WTC11 (cell line): ENCODE measurements at regions not wholly inside any gene's neighbourhood (a gene's known extent, or its start where the extent isn't known, plus 50 kb on each side); places are given as distances from the start of the nearest gene placed in this dataset.

ENCODE experiments used
- ATAC-seq: fragments of 200-7000 bp; cut with Tn5 transposase; 2 replicates; pipeline ENCODE4 v1.10.0; 2021; ENCODE audit warnings: mild to moderate bottlenecking, moderate library complexity
- CTCF ChIA-PET: fragments of 300-600 bp; sonication (Branson Sonifier 250); formaldehyde crosslinking; loops from one replicate; lab custom pipeline; 2021; ENCODE audit warnings: antibody characterized with exemption; lab: Charles Lee
- POLR2A ChIA-PET: fragments of 350-600 bp; sonication (Branson Sonifier 250); formaldehyde crosslinking; loops from one replicate; lab custom pipeline; 2021; ENCODE audit warnings: antibody characterized with exemption; lab: Charles Lee
- DNase-seq: peaks from one replicate; pipeline ENCODE4 v3.0.0; 2021; ENCODE audit warnings: low spot score
- H3K27ac Mint-ChIP-seq: 2 replicates; pipeline ENCODE4 v1.8.0; 2021; ENCODE audit warnings: mixed read lengths
- H3K27me3 Mint-ChIP-seq: 2 replicates; pipeline ENCODE4 v1.8.0; 2021; ENCODE audit warnings: low read depth, mild to moderate bottlenecking, moderate library complexity, mixed read lengths
- H3K36me3 Mint-ChIP-seq: 2 replicates; pipeline ENCODE4 v1.8.0; 2021; ENCODE audit warnings: mixed read lengths
- H3K4me1 Mint-ChIP-seq: 2 replicates; pipeline ENCODE4 v1.8.0; 2022; ENCODE audit warnings: mixed read lengths
- H3K4me3 Mint-ChIP-seq: 2 replicates; pipeline ENCODE4 v1.8.0; 2021; ENCODE audit warnings: mild to moderate bottlenecking, moderate library complexity, mixed read lengths
- H3K9me3 Mint-ChIP-seq: 2 replicates; pipeline ENCODE4 v1.8.0; 2021; ENCODE audit warnings: mixed read lengths
- ATF1 ChIP-seq: sonication (generic); formaldehyde crosslinking; IDR thresholded peaks from 2 replicates; pipeline ENCODE4 v1.8.1; 2023; ENCODE audit warnings: mild to moderate bottlenecking, moderate library complexity, missing genetic modification reagents
- ATF2 ChIP-seq: sonication (generic); formaldehyde crosslinking; IDR thresholded peaks from 2 replicates; pipeline ENCODE4 v1.8.1; 2022; ENCODE audit warnings: low read depth, missing genetic modification reagents, borderline replicate concordance
- FOXJ3 ChIP-seq: sonication (generic); formaldehyde crosslinking; IDR thresholded peaks from 2 replicates; pipeline ENCODE4 v1.9.0; 2021; ENCODE audit warnings: missing genetic modification reagents, mild to moderate bottlenecking, borderline replicate concordance
- JUN ChIP-seq: sonication (generic); formaldehyde crosslinking; IDR thresholded peaks from 2 replicates; pipeline ENCODE4 v1.8.0; 2023; ENCODE audit warnings: mild to moderate bottlenecking, missing genetic modification reagents
- KAT7 ChIP-seq: sonication (generic); formaldehyde crosslinking; IDR thresholded peaks from 2 replicates; pipeline ENCODE4 v1.8.1; 2023; ENCODE audit warnings: missing genetic modification reagents, mild to moderate bottlenecking, borderline replicate concordance
- NR3C1 ChIP-seq: sonication (generic); formaldehyde crosslinking; conservative IDR thresholded peaks from 2 replicates; pipeline ENCODE4 v1.8.1; 2023; ENCODE audit warnings: low read depth, mild to moderate bottlenecking, missing genetic modification reagents
- OVOL2 ChIP-seq: fragments of 250-450 bp; sonication (Bioruptor Pico); IDR thresholded peaks from 2 replicates; pipeline ENCODE4 v1.9.0; 2021; ENCODE audit warnings: mild to moderate bottlenecking, borderline replicate concordance
- PREB ChIP-seq: sonication (generic); formaldehyde crosslinking; IDR thresholded peaks from 2 replicates; pipeline ENCODE4 v1.8.1; 2022; ENCODE audit warnings: mild to moderate bottlenecking, missing genetic modification reagents, moderate library complexity, borderline replicate concordance
- SMAD4 ChIP-seq: sonication (generic); formaldehyde crosslinking; IDR thresholded peaks from 2 replicates; pipeline ENCODE4 v1.8.0; 2022; ENCODE audit warnings: mild to moderate bottlenecking, missing genetic modification reagents
- SOX15 ChIP-seq: fragments of 250-450 bp; sonication (Bioruptor Pico); IDR thresholded peaks from 2 replicates; pipeline ENCODE4 v1.9.0; 2021; ENCODE audit warnings: mild to moderate bottlenecking
- SP1 ChIP-seq: sonication (generic); formaldehyde crosslinking; conservative IDR thresholded peaks from 2 replicates; pipeline ENCODE4 v1.8.1; 2022; ENCODE audit warnings: missing genetic modification reagents
- TEAD4 ChIP-seq: sonication (generic); formaldehyde crosslinking; IDR thresholded peaks from 2 replicates; pipeline ENCODE4 v1.8.0; 2022; ENCODE audit warnings: mild to moderate bottlenecking, missing genetic modification reagents
- ZBTB21 ChIP-seq: sonication (generic); formaldehyde crosslinking; IDR thresholded peaks from 2 replicates; pipeline ENCODE4 v1.8.1; 2023; ENCODE audit warnings: mild to moderate bottlenecking, missing genetic modification reagents, borderline replicate concordance
- ZMAT4 ChIP-seq: fragments of 250-450 bp; sonication (Bioruptor Pico); IDR thresholded peaks from 2 replicates; pipeline ENCODE4 v1.9.0; 2021; ENCODE audit warnings: mild to moderate bottlenecking
- ZNF138 ChIP-seq: sonication (generic); formaldehyde crosslinking; conservative IDR thresholded peaks from 2 replicates; pipeline ENCODE4 v1.8.1; 2022; ENCODE audit warnings: mild to moderate bottlenecking, moderate library complexity, missing genetic modification reagents
- ZNF232 ChIP-seq: sonication (generic); formaldehyde crosslinking; IDR thresholded peaks from 2 replicates; pipeline ENCODE4 v1.8.0; 2022; ENCODE audit warnings: mild to moderate bottlenecking, missing genetic modification reagents
- ZNF263 ChIP-seq: sonication (generic); formaldehyde crosslinking; IDR thresholded peaks from 2 replicates; pipeline ENCODE4 v1.8.1; 2022; ENCODE audit warnings: low read depth, mild to moderate bottlenecking, moderate library complexity, missing genetic modification reagents
- TF ChIP-seq, protein P1 (sequence below): sonication (generic); formaldehyde crosslinking; IDR thresholded peaks from 2 replicates; pipeline ENCODE4 v1.8.0; 2022; ENCODE audit warnings: mild to moderate bottlenecking, missing genetic modification reagents
- TF ChIP-seq, protein P2 (sequence below): fragments of 250-450 bp; sonication (Bioruptor Pico); conservative IDR thresholded peaks from 2 replicates; pipeline ENCODE4 v1.9.0; 2021; ENCODE audit warnings: mild to moderate bottlenecking
- TF ChIP-seq, protein P3 (sequence below): fragments of 250-450 bp; sonication (Bioruptor Pico); IDR thresholded peaks from 2 replicates; pipeline ENCODE4 v1.8.0; 2021; ENCODE audit warnings: mild to moderate bottlenecking

GRCh38 chr5:110086658-110087388 is 397.1 kb downstream of the MAN2A1 start:
- DNase-seq, result no peak
- ChIA-PET CTCF (no interaction called here), POLR2A (no interaction called here)
- TF ChIP-seq, protein P1, sequence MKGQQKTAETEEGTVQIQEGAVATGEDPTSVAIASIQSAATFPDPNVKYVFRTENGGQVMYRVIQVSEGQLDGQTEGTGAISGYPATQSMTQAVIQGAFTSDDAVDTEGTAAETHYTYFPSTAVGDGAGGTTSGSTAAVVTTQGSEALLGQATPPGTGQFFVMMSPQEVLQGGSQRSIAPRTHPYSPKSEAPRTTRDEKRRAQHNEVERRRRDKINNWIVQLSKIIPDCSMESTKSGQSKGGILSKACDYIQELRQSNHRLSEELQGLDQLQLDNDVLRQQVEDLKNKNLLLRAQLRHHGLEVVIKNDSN (CRISPR knock-in tag), result no peak
- TF ChIP-seq PREB (CRISPR knock-in tag) (no peak), SP1 (CRISPR knock-in tag) (no peak), ZBTB21 (CRISPR knock-in tag) (no peak), OVOL2 (CRISPR knock-in tag) (no peak), SOX15 (CRISPR knock-in tag) (no peak), FOXJ3 (CRISPR knock-in tag) (no peak), ZNF232 (CRISPR knock-in tag) (no peak), SMAD4 (CRISPR knock-in tag) (no peak), ZNF138 (CRISPR knock-in tag) (no peak), NR3C1 (CRISPR knock-in tag) (no peak), ZNF263 (CRISPR knock-in tag) (no peak), ATF2 (CRISPR knock-in tag) (no peak), ZMAT4 (no peak), ATF1 (no peak), JUN (CRISPR knock-in tag) (no peak), KAT7 (CRISPR knock-in tag) (no peak), TEAD4 (CRISPR knock-in tag) (no peak)
- TF ChIP-seq, protein P2, sequence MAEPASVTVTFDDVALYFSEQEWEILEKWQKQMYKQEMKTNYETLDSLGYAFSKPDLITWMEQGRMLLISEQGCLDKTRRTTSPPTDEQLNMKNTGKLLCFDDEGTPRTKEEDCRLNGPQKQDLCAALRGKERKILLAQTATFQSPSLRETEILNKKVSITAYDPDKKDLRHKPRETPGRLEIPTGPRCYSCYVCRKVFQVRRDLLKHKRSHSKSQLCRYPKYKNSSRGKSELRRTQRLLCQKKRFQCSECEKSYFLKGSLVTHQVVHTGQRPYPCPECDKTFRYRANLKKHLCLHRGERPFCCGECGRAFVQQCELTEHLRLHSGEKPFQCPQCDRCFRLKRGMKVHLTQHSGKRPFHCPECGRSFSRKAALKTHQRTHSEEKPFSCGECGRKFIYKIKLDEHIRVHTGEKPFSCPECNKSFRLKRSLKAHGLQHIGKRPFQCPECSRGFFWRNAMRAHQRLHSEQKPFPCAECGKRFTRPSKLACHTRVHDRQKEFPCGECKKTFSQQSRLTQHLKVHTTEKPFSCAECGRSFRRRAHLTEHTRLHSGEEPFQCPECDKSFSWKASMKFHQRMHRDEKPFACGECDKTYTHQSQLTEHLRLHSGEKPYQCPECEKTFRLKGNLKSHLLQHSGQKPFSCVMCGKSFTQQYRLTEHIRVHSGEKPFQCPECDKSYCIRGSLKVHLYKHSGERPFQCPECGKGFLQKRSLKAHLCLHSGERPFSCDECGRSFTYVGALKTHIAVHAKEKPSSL (CRISPR knock-in tag), result no peak
- TF ChIP-seq, protein P3, sequence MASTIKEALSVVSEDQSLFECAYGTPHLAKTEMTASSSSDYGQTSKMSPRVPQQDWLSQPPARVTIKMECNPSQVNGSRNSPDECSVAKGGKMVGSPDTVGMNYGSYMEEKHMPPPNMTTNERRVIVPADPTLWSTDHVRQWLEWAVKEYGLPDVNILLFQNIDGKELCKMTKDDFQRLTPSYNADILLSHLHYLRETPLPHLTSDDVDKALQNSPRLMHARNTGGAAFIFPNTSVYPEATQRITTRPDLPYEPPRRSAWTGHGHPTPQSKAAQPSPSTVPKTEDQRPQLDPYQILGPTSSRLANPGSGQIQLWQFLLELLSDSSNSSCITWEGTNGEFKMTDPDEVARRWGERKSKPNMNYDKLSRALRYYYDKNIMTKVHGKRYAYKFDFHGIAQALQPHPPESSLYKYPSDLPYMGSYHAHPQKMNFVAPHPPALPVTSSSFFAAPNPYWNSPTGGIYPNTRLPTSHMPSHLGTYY (CRISPR knock-in tag), result no peak
- no peaks in the 10 kb centered on the region for H3K27me3 Mint-ChIP-seq
- no peak overlapping the region for H3K4me3 Mint-ChIP-seq
- no peak for ATAC-seq
- H3K4me1 Mint-ChIP-seq, result no peaks in the 10 kb centered on the region
- no peak overlapping the region for H3K27ac Mint-ChIP-seq
- H3K36me3 Mint-ChIP-seq, result no peaks in the 10 kb centered on the region
- H3K9me3 Mint-ChIP-seq, result no peaks in the 10 kb centered on the region
